ENCODE measurements at regions not wholly inside any gene's neighbourhood (a gene's known extent, or its start where the extent isn't known, plus 50 kb on each side); places are given as distances from the start of the nearest gene placed in this dataset.

GRCh38 chr9:111195766-111196165 lies 134.3 kb downstream of the OR2K2 start:
- no peak for DNase-seq (ENCODE audit: low spot score)

- DNase-seq (ENCODE audit: low spot score): no peak
Observed at GRCh38 chr9:111193095-111193494, 136.9 kb downstream of the OR2K2 start.

- DNase-seq (ENCODE audit: low spot score): no peak
Observed at GRCh38 chr9:111192650-111193049, 137.4 kb downstream of the OR2K2 start.

GRCh38 chr9:111190347-111190746 lies 139.7 kb downstream of the OR2K2 start:
- DNase-seq (ENCODE audit: low spot score): no peak

- no peak for DNase-seq (ENCODE audit: low spot score)
Observed at GRCh38 chr9:111187376-111187775, 142.6 kb downstream of the OR2K2 start.

GRCh38 chr9:111186021-111186530 lies 143.9 kb downstream of the OR2K2 start:
- no peak for DNase-seq (ENCODE audit: low spot score)

- no peak for DNase-seq (ENCODE audit: low spot score)
Observed at GRCh38 chr9:111180811-111181210, 142.5 kb upstream of the LPAR1 start.

GRCh38 chr9:111179577-111179976 lies 141.3 kb upstream of the LPAR1 start:
- DNase-seq (ENCODE audit: low spot score): no peak

- DNase-seq (ENCODE audit: low spot score): no peak
Observed at GRCh38 chr9:111178331-111179055, 140.2 kb upstream of the LPAR1 start.

GRCh38 chr9:111176511-111176910 lies 138.2 kb upstream of the LPAR1 start:
- no peak for DNase-seq (ENCODE audit: low spot score)

GRCh38 chr9:111175350-111175749 lies 137.1 kb upstream of the LPAR1 start:
- DNase-seq (ENCODE audit: low spot score): no peak

GRCh38 chr9:111167341-111167740 lies 129.1 kb upstream of the LPAR1 start:
- no peak for DNase-seq (ENCODE audit: low spot score)

- DNase-seq (ENCODE audit: low spot score): no peak
Observed at GRCh38 chr9:111163716-111164389, 125.6 kb upstream of the LPAR1 start.

- no peak for DNase-seq (ENCODE audit: low spot score)
Observed at GRCh38 chr9:111162026-111162425, 123.8 kb upstream of the LPAR1 start.

GRCh38 chr9:111161015-111161415 lies 122.7 kb upstream of the LPAR1 start:
- no peak for DNase-seq (ENCODE audit: low spot score)

- DNase-seq (ENCODE audit: low spot score): no peak
Observed at GRCh38 chr9:111158999-111159398, 120.7 kb upstream of the LPAR1 start.

GRCh38 chr9:111158363-111158762 lies 120.1 kb upstream of the LPAR1 start:
- no peak for DNase-seq (ENCODE audit: low spot score)

GRCh38 chr9:111154081-111154562 lies 115.9 kb upstream of the LPAR1 start:
- no peak for DNase-seq (ENCODE audit: low spot score)

GRCh38 chr9:111152614-111153406 lies 114.5 kb upstream of the LPAR1 start:
- no peak for DNase-seq (ENCODE audit: low spot score)

- no peak for DNase-seq (ENCODE audit: low spot score)
Observed at GRCh38 chr9:111151537-111151936, 113.3 kb upstream of the LPAR1 start.

- DNase-seq (ENCODE audit: low spot score): no peak
Observed at GRCh38 chr9:111150181-111150580, 111.9 kb upstream of the LPAR1 start.

- no peak for DNase-seq (ENCODE audit: low spot score)
Observed at GRCh38 chr9:111149018-111149759, 110.9 kb upstream of the LPAR1 start.

All from left forelimb (tissue), 1 donor.